ENCODE measurements at regions not wholly inside any gene's neighbourhood (a gene's known extent, or its start where the extent isn't known, plus 50 kb on each side); places are given as distances from the start of the nearest gene placed in this dataset.

DNA sequence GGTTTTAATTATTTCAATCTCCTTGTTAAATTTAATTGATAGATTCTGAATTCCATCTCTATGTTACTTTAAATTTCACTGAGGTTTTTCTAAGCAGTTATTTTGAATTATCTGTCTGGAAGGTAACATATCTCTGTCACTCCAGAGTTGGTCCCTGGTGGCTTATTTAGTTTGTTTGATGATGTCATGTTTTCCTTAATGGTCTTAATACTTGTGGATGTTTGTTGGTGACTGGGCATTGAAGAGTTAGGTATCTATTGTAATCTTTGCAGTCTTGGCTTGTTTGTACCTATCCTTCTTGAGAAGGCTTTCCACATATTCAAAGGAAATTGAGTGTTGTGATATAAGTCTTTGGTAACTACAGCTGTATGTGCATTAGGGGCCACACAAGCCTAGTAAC lies 810.0 kb upstream of the NEGR1 start:
- DNase-seq: no peak
- Mint-ChIP-seq H3K27ac (no peak overlapping the region), H3K36me3 (no peaks in the 10 kb centered on the region), H3K4me3 (no peak overlapping the region), H3K9me3 (peaks cover 8% of the 10 kb centered on the region), H3K27me3 (no peaks in the 10 kb centered on the region), H3K4me1 (no peaks in the 10 kb centered on the region)
- CTCF ChIA-PET: no interaction called here

DNA sequence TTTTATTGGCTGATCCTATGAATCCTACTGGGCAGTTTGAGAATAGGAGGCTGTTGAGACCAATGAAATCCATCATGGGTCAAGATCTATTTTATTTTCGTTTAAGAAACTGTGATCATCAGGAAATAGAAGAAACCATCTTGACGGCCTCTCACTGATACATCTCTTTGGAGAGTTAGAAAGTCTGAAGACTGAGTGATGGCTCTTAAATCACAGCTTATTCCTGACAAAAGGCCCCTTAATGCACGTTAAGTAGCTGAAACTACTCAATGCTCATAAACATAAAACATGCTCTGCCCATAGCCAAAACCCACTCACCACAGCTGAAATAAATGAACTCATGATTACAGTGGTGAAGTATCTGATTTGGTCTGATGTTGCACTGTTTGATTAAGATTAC lies 784.5 kb upstream of the NEGR1 start:
- H3K27ac Mint-ChIP-seq: no peak overlapping the region
- H3K4me3 Mint-ChIP-seq: no peak overlapping the region
- no peak for DNase-seq
- CTCF ChIA-PET: no interaction called here
- H3K4me1 Mint-ChIP-seq: no peaks in the 10 kb centered on the region
- H3K36me3 Mint-ChIP-seq: no peaks in the 10 kb centered on the region
- peaks cover 7% of the 10 kb centered on the region for H3K9me3 Mint-ChIP-seq
- H3K27me3 Mint-ChIP-seq: no peaks in the 10 kb centered on the region

DNA sequence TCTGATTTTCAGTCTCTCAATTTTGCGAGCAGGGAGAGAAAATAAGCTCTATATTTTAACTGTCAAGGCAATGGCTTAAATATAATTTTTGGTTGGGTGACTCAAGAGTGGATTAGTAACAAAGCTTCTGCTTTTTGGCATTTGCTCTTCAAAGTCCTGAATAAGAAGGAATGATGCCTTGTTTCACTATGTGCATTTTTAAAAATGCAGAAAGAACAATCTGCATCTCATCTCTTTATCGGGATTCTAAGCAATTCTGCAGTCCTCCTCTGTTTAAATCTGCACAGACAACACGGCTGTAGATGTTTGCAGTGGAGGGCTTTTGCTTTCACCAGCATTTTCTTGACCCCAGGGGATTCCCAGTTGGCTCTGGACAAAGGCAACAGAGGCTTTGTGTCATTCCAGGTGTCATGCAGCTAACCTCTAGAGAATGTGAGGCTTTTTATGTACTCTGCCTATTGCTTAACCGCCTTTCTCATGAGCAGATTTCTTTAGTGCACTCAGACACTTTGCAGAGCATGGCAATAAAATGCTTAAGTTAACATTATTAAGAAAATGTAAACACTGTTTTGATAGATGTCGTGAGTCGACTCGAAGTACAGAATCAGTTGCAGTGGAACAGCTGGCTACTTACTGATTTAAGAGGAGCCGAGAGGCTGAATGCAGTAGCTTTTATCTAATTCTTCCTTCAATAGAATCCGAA lies 783.2 kb upstream of the NEGR1 start:
- H3K9me3 Mint-ChIP-seq: peaks cover 7% of the 10 kb centered on the region
- H3K27me3 Mint-ChIP-seq: no peaks in the 10 kb centered on the region
- H3K36me3 Mint-ChIP-seq: no peaks in the 10 kb centered on the region
- DNase-seq: no peak
- no peak overlapping the region for H3K4me3 Mint-ChIP-seq
- CTCF ChIA-PET: no interaction called here
- no peak overlapping the region for H3K27ac Mint-ChIP-seq
- H3K4me1 Mint-ChIP-seq: no peaks in the 10 kb centered on the region

DNA sequence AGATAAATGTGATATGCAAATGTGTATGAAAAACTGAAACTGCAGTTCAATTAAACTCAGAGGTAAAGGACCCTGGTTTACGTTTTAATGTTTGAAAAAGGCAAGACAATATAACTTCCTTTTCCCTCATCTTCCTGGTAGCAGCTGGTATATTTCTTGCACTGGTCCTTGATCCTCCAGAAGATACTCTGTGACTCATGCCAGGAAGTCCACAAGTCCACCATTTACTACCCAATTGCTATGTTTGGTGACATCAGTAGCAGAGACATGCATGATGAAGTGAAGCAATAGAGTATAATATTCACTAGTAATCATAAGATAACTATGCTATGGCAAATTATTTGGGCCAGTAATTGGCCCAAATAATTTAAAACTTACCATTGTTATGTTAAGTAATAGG lies 774.5 kb upstream of the NEGR1 start:
- no peak overlapping the region for H3K27ac Mint-ChIP-seq
- no peaks in the 10 kb centered on the region for H3K4me1 Mint-ChIP-seq
- H3K36me3 Mint-ChIP-seq: no peaks in the 10 kb centered on the region

DNA sequence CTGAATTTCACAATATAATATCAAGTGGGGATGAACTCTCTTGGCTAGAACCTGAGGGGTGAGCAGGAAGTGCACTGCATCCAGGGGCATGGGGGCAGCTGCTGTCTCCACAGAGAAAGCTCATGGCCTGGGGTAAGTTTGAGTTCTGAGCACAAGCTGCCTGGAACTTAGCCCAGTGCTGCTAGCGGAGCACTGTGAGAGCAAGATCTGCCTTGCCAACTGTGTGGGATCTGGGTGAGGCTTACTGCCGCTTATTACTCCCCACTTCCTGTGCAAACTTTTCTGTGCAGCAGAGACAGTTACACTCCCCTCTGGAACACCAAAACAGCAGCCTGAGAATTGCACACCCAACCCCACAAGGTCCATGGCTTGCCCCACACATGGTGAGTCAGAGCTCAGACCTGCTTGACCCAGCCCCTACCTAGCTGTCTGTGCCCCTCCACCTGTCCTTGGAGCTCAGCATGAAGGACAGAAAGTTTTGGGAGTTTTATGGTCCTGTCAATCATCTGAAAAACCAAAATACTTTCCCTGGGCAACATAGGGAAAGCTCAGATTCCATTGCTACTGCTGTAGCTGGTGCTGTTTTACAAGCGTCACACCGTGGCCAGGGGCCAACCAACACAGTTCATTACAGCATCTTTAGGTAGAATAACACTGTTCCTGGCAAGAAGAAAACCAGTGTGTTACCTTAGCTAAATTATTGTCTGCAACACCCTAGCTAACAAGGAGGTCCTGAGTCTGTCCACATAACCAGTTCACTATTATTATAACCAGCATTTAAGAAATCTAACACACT lies 762.1 kb upstream of the NEGR1 start:
- Mint-ChIP-seq H3K27ac (no peak overlapping the region), H3K36me3 (no peaks in the 10 kb centered on the region), H3K9me3 (no peaks in the 10 kb centered on the region), H3K27me3 (no peaks in the 10 kb centered on the region), H3K4me1 (no peaks in the 10 kb centered on the region), H3K4me3 (no peak overlapping the region)
- CTCF ChIA-PET: no interaction called here
- no peak for DNase-seq

More for the DNA sequence above, 774.5 kb upstream of the NEGR1 start:
- no peaks in the 10 kb centered on the region for H3K27me3 Mint-ChIP-seq
- no peak for DNase-seq
- peaks cover 9% of the 10 kb centered on the region for H3K9me3 Mint-ChIP-seq
- CTCF ChIA-PET: no interaction called here
- H3K4me3 Mint-ChIP-seq: no peak overlapping the region

- Mint-ChIP-seq H3K27me3 (no peaks in the 10 kb centered on the region), H3K4me3 (no peak overlapping the region), H3K9me3 (no peaks in the 10 kb centered on the region), H3K4me1 (no peaks in the 10 kb centered on the region), H3K36me3 (no peaks in the 10 kb centered on the region), H3K27ac (no peak overlapping the region)
- CTCF ChIA-PET: no interaction called here
- no peak for DNase-seq
These were observed 760.1 kb upstream of the NEGR1 start for GRCh38 chr1:73042403-73042802.

GRCh38 chr1:73040811-73041210 lies 758.5 kb upstream of the NEGR1 start:
- Mint-ChIP-seq H3K4me3 (no peak overlapping the region), H3K27ac (no peak overlapping the region), H3K9me3 (no peaks in the 10 kb centered on the region), H3K4me1 (no peaks in the 10 kb centered on the region), H3K36me3 (no peaks in the 10 kb centered on the region), H3K27me3 (no peaks in the 10 kb centered on the region)
- no peak for DNase-seq
- CTCF ChIA-PET: no interaction called here

GRCh38 chr1:73034271-73034670 lies 751.9 kb upstream of the NEGR1 start:
- no peaks in the 10 kb centered on the region for H3K4me1 Mint-ChIP-seq
- no peaks in the 10 kb centered on the region for H3K36me3 Mint-ChIP-seq
- CTCF ChIA-PET: no interaction called here
- no peak for DNase-seq
- no peak overlapping the region for H3K27ac Mint-ChIP-seq
- H3K4me3 Mint-ChIP-seq: no peak overlapping the region
- no peaks in the 10 kb centered on the region for H3K9me3 Mint-ChIP-seq
- no peaks in the 10 kb centered on the region for H3K27me3 Mint-ChIP-seq

GRCh38 chr1:73033640-73034039 lies 751.3 kb upstream of the NEGR1 start:
- H3K9me3 Mint-ChIP-seq: no peaks in the 10 kb centered on the region
- CTCF ChIA-PET: no interaction called here
- no peaks in the 10 kb centered on the region for H3K36me3 Mint-ChIP-seq
- H3K4me3 Mint-ChIP-seq: no peak overlapping the region
- H3K27ac Mint-ChIP-seq: no peak overlapping the region
- no peaks in the 10 kb centered on the region for H3K27me3 Mint-ChIP-seq
- no peaks in the 10 kb centered on the region for H3K4me1 Mint-ChIP-seq
- no peak for DNase-seq

GRCh38 chr1:73029571-73029970 lies 747.2 kb upstream of the NEGR1 start:
- H3K36me3 Mint-ChIP-seq: no peaks in the 10 kb centered on the region
- no peaks in the 10 kb centered on the region for H3K27me3 Mint-ChIP-seq
- no peaks in the 10 kb centered on the region for H3K4me1 Mint-ChIP-seq
- H3K9me3 Mint-ChIP-seq: no peaks in the 10 kb centered on the region
- CTCF ChIA-PET: no interaction called here
- DNase-seq: no peak
- no peak overlapping the region for H3K27ac Mint-ChIP-seq
- H3K4me3 Mint-ChIP-seq: no peak overlapping the region

- H3K4me1 Mint-ChIP-seq: no peaks in the 10 kb centered on the region
- no peak overlapping the region for H3K27ac Mint-ChIP-seq
- H3K27me3 Mint-ChIP-seq: no peaks in the 10 kb centered on the region
- H3K9me3 Mint-ChIP-seq: no peaks in the 10 kb centered on the region
- CTCF ChIA-PET: no interaction called here
- no peaks in the 10 kb centered on the region for H3K36me3 Mint-ChIP-seq
- DNase-seq: no peak
- no peak overlapping the region for H3K4me3 Mint-ChIP-seq
These were observed 743.8 kb upstream of the NEGR1 start for GRCh38 chr1:73026114-73026513.

GRCh38 chr1:73009938-73010337 lies 727.6 kb upstream of the NEGR1 start:
- CTCF ChIA-PET: no interaction called here
- Mint-ChIP-seq H3K9me3 (peaks cover 3% of the 10 kb centered on the region), H3K4me3 (no peak overlapping the region), H3K36me3 (no peaks in the 10 kb centered on the region), H3K4me1 (no peaks in the 10 kb centered on the region), H3K27ac (no peak overlapping the region), H3K27me3 (no peaks in the 10 kb centered on the region)
- no peak for DNase-seq

DNA sequence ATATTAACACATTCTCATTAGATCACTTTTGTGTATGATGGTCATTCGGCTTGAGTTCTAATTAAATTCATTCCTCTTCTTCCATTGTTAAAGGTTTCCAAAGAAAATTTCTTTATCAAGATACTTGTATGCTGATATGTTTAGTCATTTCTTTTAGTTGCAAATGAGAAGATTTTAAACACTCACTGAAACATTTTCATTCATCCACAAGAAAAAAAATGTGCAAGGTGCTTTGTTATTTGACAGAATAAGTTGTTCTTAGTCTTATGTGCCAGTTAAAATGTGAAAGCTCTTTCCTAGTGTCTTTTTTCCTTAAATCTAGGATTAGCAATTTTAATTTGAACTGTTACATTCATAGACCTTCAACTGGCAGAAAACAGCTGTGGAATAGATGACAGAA lies 727.0 kb upstream of the NEGR1 start:
- CTCF ChIA-PET: no interaction called here
- Mint-ChIP-seq H3K4me1 (no peaks in the 10 kb centered on the region), H3K36me3 (no peaks in the 10 kb centered on the region), H3K4me3 (no peak overlapping the region), H3K27ac (no peak overlapping the region), H3K27me3 (no peaks in the 10 kb centered on the region), H3K9me3 (peaks cover 3% of the 10 kb centered on the region)
- DNase-seq: no peak

- Mint-ChIP-seq H3K36me3 (no peaks in the 10 kb centered on the region), H3K4me3 (no peak overlapping the region), H3K27me3 (no peaks in the 10 kb centered on the region), H3K27ac (no peak overlapping the region), H3K9me3 (peaks cover 5% of the 10 kb centered on the region), H3K4me1 (no peaks in the 10 kb centered on the region)
- no peak for DNase-seq
- CTCF ChIA-PET: no interaction called here
These were observed 715.3 kb upstream of the NEGR1 start for GRCh38 chr1:72997624-72998023.

GRCh38 chr1:72997041-72997440 lies 714.7 kb upstream of the NEGR1 start:
- Mint-ChIP-seq H3K36me3 (no peaks in the 10 kb centered on the region), H3K9me3 (peaks cover 5% of the 10 kb centered on the region), H3K4me3 (no peak overlapping the region), H3K27me3 (no peaks in the 10 kb centered on the region), H3K27ac (no peak overlapping the region), H3K4me1 (no peaks in the 10 kb centered on the region)
- CTCF ChIA-PET: no interaction called here
- DNase-seq: no peak

Measured in activated naive CD4-positive, alpha-beta T cell treated with anti-CD3 and anti-CD28 coated beads, Interleukin-2, amount 10 ng/mL, durations not matched to agents 7 days and 5 days (primary cell).